ENCODE measurements at regions not wholly inside any gene's neighbourhood (a gene's known extent, or its start where the extent isn't known, plus 50 kb on each side); places are given as distances from the start of the nearest gene placed in this dataset.

DNA sequence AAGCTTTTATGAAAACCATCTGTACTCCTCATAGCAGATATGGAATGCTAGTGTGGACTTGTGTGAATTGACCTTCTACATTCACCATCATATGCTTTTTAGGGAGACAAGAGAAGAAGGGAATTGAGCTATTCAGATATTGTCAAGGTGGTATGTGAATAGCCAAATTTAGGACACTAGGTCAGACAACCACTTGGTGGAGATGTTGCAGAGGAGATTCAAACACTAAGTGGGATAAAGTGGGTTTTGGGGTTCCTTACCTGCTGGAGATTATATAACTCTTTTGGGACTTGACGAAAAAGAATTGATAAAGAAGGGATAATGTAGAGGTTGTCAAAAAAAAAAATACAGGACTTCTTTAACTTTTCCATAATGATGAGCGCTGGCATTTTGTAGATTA lies 231.8 kb upstream of the THRB start:
- no peak overlapping the region for H4K91ac ChIP-seq (ENCODE audit: insufficient read depth, low read depth, low read length)
- WGBS, 2 experiments (ENCODE audit: extremely low coverage in 2 of 2, insufficient read length in 1 of 2) = no CpG with 5 or more reads among the region's 2 CpGs
- intact Hi-C loops (cut with micrococcal nuclease) (no loop called here), dilution Hi-C loops (cut with HindIII; ENCODE audit: low sequenced_read_pairs, unreplicated experiment) (no loop called here), in situ Hi-C loops (cut with MboI; ENCODE audit: low sequenced_read_pairs) (no loop called here)
- CTCF ChIA-PET = interaction anchor here (0.5 kb wide), 1 partner anchor 43 kb away, joined by 3 read pairs; no protein-coding TSS in a partner anchor
- no peaks in the 10 kb centered on the region for H3K9me3 ChIP-seq (ENCODE audit: control insufficient read depth, insufficient read depth, low read length)
- H2BK120ac ChIP-seq (ENCODE audit: low read depth, low read length) = no peak overlapping the region
- no peak overlapping the region for H2BK20ac ChIP-seq (ENCODE audit: low read depth, low read length)
- H3K27ac ChIP-seq (ENCODE audit: insufficient read depth, low read length) = no peak overlapping the region
- no peak overlapping the region for H3K4ac ChIP-seq (ENCODE audit: low read depth, low read length)
- H2BK5ac ChIP-seq (ENCODE audit: low read depth, low read length, poor library complexity, severe bottlenecking) = no peak overlapping the region
- H3K14ac ChIP-seq (replicated peaks; ENCODE audit: low read depth, low read length) = no peak overlapping the region
- no TSS peak for BruUV-seq (replicated peaks)
- H3K4me1 ChIP-seq (ENCODE audit: control insufficient read depth, insufficient read depth, low read length) = no peaks in the 10 kb centered on the region
- H4K8ac ChIP-seq (ENCODE audit: low read depth in 2 of 2, low read length in 2 of 2) = no peak overlapping the region
- POLR2A ChIA-PET (ENCODE audit: unreplicated experiment) = no interaction called here
- H3K56ac ChIP-seq (ENCODE audit: extremely low read depth, insufficient read depth, low read length) = no peak overlapping the region
- no peak overlapping the region for H3K18ac ChIP-seq (ENCODE audit: low read depth, low read length)
- H2BK15ac ChIP-seq (ENCODE audit: low read depth, low read length) = no peak overlapping the region
- H3K9ac ChIP-seq (ENCODE audit: low read depth, low read length) = no peak overlapping the region
- no peaks in the 10 kb centered on the region for H3K9me1 ChIP-seq (ENCODE audit: insufficient read depth, low read length)
- H4K5ac ChIP-seq (ENCODE audit: low read depth, low read length) = no peak overlapping the region
- H2AFZ ChIP-seq (replicated peaks; ENCODE audit: low read length, poor library complexity) = no peak overlapping the region
- ATAC-seq (ENCODE audit: low read depth) = no peak
- no peaks in the 10 kb centered on the region for H3K79me1 ChIP-seq (ENCODE audit: low read depth in 1 of 2, low read length in 2 of 2)
- no peaks in the 10 kb centered on the region for H4K20me1 ChIP-seq (ENCODE audit: insufficient read depth, low read length)
- no peaks in the 10 kb centered on the region for H3K27me3 ChIP-seq (ENCODE audit: control insufficient read depth, insufficient read depth, low read length)
- TF ChIP-seq RCOR1 (IDR thresholded peaks at IDR 0.05; ENCODE audit: insufficient replicate concordance, low read length) = no peak
- no peak for TF ChIP-seq NFE2L2 (IDR thresholded peaks at IDR 0.05; ENCODE audit: low read depth, low read length)
- no peak for TF ChIP-seq BHLHE40 (IDR thresholded peaks at IDR 0.05; ENCODE audit: low read depth, low read length)
- no peak for TF ChIP-seq CHD1 (IDR thresholded peaks at IDR 0.05; ENCODE audit: low read depth, low read length)
- TF ChIP-seq, protein P1, sequence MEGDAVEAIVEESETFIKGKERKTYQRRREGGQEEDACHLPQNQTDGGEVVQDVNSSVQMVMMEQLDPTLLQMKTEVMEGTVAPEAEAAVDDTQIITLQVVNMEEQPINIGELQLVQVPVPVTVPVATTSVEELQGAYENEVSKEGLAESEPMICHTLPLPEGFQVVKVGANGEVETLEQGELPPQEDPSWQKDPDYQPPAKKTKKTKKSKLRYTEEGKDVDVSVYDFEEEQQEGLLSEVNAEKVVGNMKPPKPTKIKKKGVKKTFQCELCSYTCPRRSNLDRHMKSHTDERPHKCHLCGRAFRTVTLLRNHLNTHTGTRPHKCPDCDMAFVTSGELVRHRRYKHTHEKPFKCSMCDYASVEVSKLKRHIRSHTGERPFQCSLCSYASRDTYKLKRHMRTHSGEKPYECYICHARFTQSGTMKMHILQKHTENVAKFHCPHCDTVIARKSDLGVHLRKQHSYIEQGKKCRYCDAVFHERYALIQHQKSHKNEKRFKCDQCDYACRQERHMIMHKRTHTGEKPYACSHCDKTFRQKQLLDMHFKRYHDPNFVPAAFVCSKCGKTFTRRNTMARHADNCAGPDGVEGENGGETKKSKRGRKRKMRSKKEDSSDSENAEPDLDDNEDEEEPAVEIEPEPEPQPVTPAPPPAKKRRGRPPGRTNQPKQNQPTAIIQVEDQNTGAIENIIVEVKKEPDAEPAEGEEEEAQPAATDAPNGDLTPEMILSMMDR (conservative IDR thresholded peaks at IDR 0.05; ENCODE audit: low read depth, low read length) = no peak
- no peak for TF ChIP-seq SMC3 (IDR thresholded peaks at IDR 0.05; ENCODE audit: low read depth, low read length)
- no peak for TF ChIP-seq MXI1 (IDR thresholded peaks at IDR 0.05; ENCODE audit: borderline replicate concordance, low read depth, low read length)
- no peak for TF ChIP-seq RAD21 (IDR thresholded peaks at IDR 0.05; ENCODE audit: low read length)
- TF ChIP-seq MAZ (IDR thresholded peaks at IDR 0.05; ENCODE audit: borderline replicate concordance, low read depth, low read length) = no peak
- no peak for TF ChIP-seq FOS (IDR thresholded peaks at IDR 0.05; ENCODE audit: low read depth, low read length)
- TF ChIP-seq MAFK (IDR thresholded peaks at IDR 0.05; ENCODE audit: low read depth, low read length) = no peak
- TF ChIP-seq POLR2A (IDR thresholded peaks at IDR 0.05; ENCODE audit: low read depth, low read length) = no peak
- no peak for TF ChIP-seq RFX5 (IDR thresholded peaks at IDR 0.05; ENCODE audit: low read depth, low read length)
- no peak for TF ChIP-seq CEBPB (IDR thresholded peaks at IDR 0.05; ENCODE audit: low read depth, low read length)
- TF ChIP-seq, protein P2, sequence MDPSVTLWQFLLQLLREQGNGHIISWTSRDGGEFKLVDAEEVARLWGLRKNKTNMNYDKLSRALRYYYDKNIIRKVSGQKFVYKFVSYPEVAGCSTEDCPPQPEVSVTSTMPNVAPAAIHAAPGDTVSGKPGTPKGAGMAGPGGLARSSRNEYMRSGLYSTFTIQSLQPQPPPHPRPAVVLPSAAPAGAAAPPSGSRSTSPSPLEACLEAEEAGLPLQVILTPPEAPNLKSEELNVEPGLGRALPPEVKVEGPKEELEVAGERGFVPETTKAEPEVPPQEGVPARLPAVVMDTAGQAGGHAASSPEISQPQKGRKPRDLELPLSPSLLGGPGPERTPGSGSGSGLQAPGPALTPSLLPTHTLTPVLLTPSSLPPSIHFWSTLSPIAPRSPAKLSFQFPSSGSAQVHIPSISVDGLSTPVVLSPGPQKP (IDR thresholded peaks at IDR 0.05; ENCODE audit: borderline replicate concordance, low read depth, low read length) = no peak
- TF ChIP-seq, protein P3, sequence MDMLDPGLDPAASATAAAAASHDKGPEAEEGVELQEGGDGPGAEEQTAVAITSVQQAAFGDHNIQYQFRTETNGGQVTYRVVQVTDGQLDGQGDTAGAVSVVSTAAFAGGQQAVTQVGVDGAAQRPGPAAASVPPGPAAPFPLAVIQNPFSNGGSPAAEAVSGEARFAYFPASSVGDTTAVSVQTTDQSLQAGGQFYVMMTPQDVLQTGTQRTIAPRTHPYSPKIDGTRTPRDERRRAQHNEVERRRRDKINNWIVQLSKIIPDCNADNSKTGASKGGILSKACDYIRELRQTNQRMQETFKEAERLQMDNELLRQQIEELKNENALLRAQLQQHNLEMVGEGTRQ (IDR thresholded peaks at IDR 0.05; ENCODE audit: low read depth, low read length) = no peak
- H3K4me2 ChIP-seq (ENCODE audit: low read depth, low read length) = no peak overlapping the region
- H3K23ac ChIP-seq (ENCODE audit: low read depth, low read length) = no peak overlapping the region
- H2AK5ac ChIP-seq (ENCODE audit: low read depth, low read length) = no peak overlapping the region
- no peak overlapping the region for H2AK9ac ChIP-seq (replicated peaks; ENCODE audit: low read depth, low read length, poor library complexity)
- H3K4me3 ChIP-seq (ENCODE audit: insufficient read depth, low read depth, low read length) = no peak overlapping the region
- DNase-seq = no peak
- no peaks in the 10 kb centered on the region for H3K36me3 ChIP-seq (ENCODE audit: control insufficient read depth, insufficient read depth, low read length)
